Nephron progenitor cell (in vitro differentiated cells): ENCODE measurements at regions not wholly inside any gene's neighbourhood (a gene's known extent, or its start where the extent isn't known, plus 50 kb on each side); places are given as distances from the start of the nearest gene placed in this dataset.
"Not testable (repeated sequence)": the region's sequence is repeated elsewhere in the genome, so short reads cannot be mapped to it uniquely, and the experiment has no call there.

ENCODE experiments used
- DNase-seq: peaks from one replicate; pipeline ENCODE4 v3.0.0; 2021
- H3K27ac Mint-ChIP-seq: 2 replicates; pipeline ENCODE4 v1.8.0; 2021; ENCODE audit warnings: mild to moderate bottlenecking, moderate library complexity, mixed read lengths
- H3K27me3 Mint-ChIP-seq: 2 replicates; pipeline ENCODE4 v1.8.0; 2021; ENCODE audit warnings: mild to moderate bottlenecking, low read depth, mixed read lengths; ENCODE audit not compliant: poor library complexity
- H3K36me3 Mint-ChIP-seq: 2 replicates; pipeline ENCODE4 v1.8.0; 2021; ENCODE audit warnings: low read depth, mixed read lengths
- H3K4me1 Mint-ChIP-seq: 2 replicates; pipeline ENCODE4 v1.8.0; 2021; ENCODE audit warnings: mixed read lengths
- H3K4me3 Mint-ChIP-seq: 2 replicates; pipeline ENCODE4 v1.8.0; 2021; ENCODE audit warnings: mild to moderate bottlenecking, moderate library complexity, mixed read lengths
- H3K9me3 Mint-ChIP-seq: 2 replicates; pipeline ENCODE4 v1.8.0; 2021; ENCODE audit warnings: mild to moderate bottlenecking, moderate library complexity, mixed read lengths
- TF ChIP-seq, protein P1 (sequence below): fragments of 200-600 bp; sonication (generic); IDR thresholded peaks from 2 replicates; pipeline ENCODE4 v1.5.0; 2021; ENCODE audit warnings: antibody characterized with exemption

DNA sequence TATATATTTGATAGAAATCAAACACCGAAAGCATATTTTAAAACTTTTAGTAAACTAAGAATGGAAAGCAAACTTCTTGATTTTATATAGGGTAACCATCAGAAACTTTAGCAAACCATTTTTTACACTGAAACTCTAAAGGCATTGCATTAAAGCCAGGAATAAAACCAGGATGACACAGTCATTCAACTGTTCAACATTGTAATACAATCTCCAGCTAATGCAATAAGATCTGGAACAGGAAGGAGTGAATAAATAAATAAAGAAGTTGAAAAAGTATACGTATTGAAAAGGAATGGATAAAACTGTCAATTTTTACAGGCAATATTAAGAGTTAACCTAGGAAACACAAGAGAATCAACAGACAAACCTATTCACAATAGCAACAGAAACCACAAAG lies 181.9 kb upstream of the TTC14 start:
- DNase-seq, result no peak
- Mint-ChIP-seq H3K36me3 (no peaks in the 10 kb centered on the region), H3K27me3 (no peaks in the 10 kb centered on the region), H3K9me3 (no peaks in the 10 kb centered on the region), H3K27ac (no peak overlapping the region), H3K4me3 (no peak overlapping the region), H3K4me1 (no peaks in the 10 kb centered on the region)
- TF ChIP-seq, protein P1, sequence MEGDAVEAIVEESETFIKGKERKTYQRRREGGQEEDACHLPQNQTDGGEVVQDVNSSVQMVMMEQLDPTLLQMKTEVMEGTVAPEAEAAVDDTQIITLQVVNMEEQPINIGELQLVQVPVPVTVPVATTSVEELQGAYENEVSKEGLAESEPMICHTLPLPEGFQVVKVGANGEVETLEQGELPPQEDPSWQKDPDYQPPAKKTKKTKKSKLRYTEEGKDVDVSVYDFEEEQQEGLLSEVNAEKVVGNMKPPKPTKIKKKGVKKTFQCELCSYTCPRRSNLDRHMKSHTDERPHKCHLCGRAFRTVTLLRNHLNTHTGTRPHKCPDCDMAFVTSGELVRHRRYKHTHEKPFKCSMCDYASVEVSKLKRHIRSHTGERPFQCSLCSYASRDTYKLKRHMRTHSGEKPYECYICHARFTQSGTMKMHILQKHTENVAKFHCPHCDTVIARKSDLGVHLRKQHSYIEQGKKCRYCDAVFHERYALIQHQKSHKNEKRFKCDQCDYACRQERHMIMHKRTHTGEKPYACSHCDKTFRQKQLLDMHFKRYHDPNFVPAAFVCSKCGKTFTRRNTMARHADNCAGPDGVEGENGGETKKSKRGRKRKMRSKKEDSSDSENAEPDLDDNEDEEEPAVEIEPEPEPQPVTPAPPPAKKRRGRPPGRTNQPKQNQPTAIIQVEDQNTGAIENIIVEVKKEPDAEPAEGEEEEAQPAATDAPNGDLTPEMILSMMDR, result no peak

DNA sequence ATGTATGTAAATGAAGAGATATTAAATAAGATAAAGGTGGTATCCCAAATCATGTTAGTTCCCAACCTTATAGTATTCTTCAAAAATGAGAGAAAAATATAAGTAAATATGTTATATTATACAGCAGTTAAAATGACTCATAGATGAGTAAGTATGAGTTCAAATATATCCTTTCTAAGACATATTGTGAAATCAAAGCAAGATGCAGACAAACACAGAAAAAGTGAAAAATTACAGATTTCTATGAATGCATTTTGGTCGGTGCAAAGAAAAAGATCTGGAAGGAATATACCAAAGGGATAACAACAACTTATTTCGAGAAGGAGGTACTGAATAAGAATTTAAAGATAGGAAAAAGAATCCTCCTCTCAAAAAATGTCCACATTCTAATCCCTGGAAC lies 181.2 kb upstream of the TTC14 start:
- Mint-ChIP-seq H3K36me3 (no peaks in the 10 kb centered on the region), H3K4me1 (no peaks in the 10 kb centered on the region), H3K27me3 (no peaks in the 10 kb centered on the region), H3K27ac (no peak overlapping the region), H3K9me3 (no peaks in the 10 kb centered on the region), H3K4me3 (no peak overlapping the region)
- TF ChIP-seq, protein P1, result no peak
- DNase-seq, result no peak

DNA sequence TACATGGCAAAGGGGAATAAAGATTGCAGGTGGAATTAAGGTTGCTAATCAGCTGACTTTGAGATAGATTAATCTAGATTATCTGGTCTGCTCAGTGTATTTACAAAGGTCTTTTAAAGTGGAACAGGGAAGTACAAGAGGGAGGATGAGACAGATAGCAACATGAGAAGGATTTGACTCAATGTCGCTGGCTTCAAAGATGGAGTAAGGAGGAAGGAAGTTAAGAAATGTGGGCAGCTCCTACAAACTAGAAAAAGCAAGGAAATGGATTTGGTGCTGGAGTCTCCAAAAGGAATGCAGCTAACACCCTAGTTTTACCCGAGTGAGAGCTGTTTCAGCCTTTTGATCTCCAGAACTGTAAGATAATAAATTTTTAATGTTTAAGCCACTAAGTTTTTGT lies 180.7 kb upstream of the TTC14 start:
- no peak overlapping the region for H3K27ac Mint-ChIP-seq
- TF ChIP-seq, protein P1, result no peak
- no peak for DNase-seq
- no peaks in the 10 kb centered on the region for H3K9me3 Mint-ChIP-seq
- H3K27me3 Mint-ChIP-seq, result no peaks in the 10 kb centered on the region
- H3K4me1 Mint-ChIP-seq, result no peaks in the 10 kb centered on the region
- no peak overlapping the region for H3K4me3 Mint-ChIP-seq
- no peaks in the 10 kb centered on the region for H3K36me3 Mint-ChIP-seq

DNA sequence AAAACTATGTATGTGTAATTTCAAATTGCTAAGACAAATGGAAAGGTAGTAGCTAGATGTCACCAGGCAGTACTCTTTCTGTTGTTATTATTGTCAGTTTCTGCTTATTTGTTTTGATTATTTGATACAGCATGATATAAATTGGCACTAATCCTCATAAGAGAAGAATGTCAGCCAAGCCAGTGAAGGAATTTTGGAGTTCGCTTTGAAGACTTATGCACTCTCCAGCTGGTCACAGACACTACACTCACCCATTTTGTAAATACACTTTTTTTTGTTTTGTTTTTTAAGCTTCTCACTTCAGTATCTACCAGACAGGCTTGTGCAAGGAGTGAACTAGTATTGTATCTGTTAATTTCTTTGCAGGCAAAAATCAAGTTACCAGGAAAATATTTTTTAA lies 180.2 kb upstream of the TTC14 start:
- Mint-ChIP-seq H3K4me3 (no peak overlapping the region), H3K4me1 (no peaks in the 10 kb centered on the region), H3K9me3 (no peaks in the 10 kb centered on the region), H3K27ac (no peak overlapping the region), H3K27me3 (no peaks in the 10 kb centered on the region), H3K36me3 (no peaks in the 10 kb centered on the region)
- TF ChIP-seq, protein P1, result no peak
- no peak for DNase-seq

DNA sequence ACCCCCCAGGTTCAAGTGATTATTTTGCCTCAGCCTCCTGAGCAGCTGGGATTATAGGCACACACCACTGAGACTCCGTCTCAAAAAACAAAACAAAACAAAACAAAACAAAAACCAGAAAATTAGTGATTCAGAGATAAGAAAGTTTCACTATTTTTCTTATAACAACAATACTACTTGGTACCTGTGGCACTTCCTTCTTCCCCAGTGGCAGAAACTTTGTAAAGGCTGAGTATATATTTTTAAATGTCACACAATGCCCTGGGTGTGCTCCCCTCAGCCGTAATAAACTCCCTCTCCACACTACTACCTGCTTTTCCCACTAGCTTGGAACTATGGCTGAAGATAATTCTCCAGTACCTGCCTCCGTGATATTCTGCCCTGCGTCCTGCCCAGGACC lies 177.7 kb upstream of the TTC14 start:
- H3K27me3 Mint-ChIP-seq, DNase-seq, H3K9me3 Mint-ChIP-seq, H3K27ac Mint-ChIP-seq, H3K36me3 Mint-ChIP-seq, H3K4me1 Mint-ChIP-seq, H3K4me3 Mint-ChIP-seq: not testable (repeated sequence)

DNA sequence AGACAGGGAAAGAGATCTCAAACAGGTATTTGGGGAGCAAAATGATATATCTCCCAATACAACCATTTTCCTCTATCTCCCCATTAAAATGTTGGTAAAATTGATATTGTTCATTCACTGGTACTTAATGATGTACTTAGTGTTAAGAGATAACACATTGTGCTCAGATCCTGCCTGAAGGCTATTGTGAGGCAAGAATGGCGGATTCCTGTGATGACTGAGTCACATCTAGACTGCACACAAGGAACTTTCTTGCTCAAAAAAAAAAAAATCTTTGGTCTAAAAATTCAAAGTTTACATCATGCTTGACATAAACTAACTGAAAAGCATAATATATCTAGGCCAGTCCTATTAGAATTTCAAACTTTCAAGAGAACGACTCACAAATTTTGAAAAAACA lies 171.1 kb upstream of the TTC14 start:
- Mint-ChIP-seq H3K4me3 (no peak overlapping the region), H3K36me3 (no peaks in the 10 kb centered on the region), H3K9me3 (peaks cover 10% of the 10 kb centered on the region), H3K27me3 (peaks cover 3% of the 10 kb centered on the region), H3K4me1 (no peaks in the 10 kb centered on the region), H3K27ac (no peak overlapping the region)
- TF ChIP-seq, protein P1, result no peak
- no peak for DNase-seq

DNA sequence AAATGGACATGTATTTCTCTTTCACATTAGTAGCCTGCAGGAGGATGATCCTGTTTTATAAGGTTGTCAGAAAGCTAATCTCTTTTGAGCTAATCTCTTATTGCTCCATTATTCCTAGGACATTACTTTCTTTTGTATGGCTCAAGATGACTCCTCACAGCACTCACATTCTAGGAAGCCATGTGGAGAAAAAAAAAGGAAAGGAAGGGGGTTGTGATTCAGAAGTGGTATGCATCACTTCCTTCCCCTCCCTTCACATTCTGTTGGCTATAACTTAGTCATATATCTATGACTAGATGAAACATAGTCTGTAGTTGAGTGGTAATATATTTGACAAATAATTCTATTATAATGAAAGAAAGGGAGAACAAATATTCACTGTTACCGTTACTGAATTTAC lies 168.8 kb upstream of the TTC14 start:
- Mint-ChIP-seq H3K27ac (no peak overlapping the region), H3K27me3 (peaks cover 3% of the 10 kb centered on the region), H3K9me3 (peaks cover 10% of the 10 kb centered on the region), H3K4me3 (no peak overlapping the region), H3K4me1 (no peaks in the 10 kb centered on the region), H3K36me3 (no peaks in the 10 kb centered on the region)
- DNase-seq, result no peak
- TF ChIP-seq, protein P1, result no peak
